IMR-90 (cell line): ENCODE measurements at regions not wholly inside any gene's neighbourhood (a gene's known extent, or its start where the extent isn't known, plus 50 kb on each side); places are given as distances from the start of the nearest gene placed in this dataset.

Experiments used
- ATAC-seq: fragments of 200-7000 bp; cut with Tn5 transposase; 2 replicates; pipeline ENCODE4 v1.9.1; 2020; ENCODE audit warnings: low read depth, mild to moderate bottlenecking, moderate library complexity
- BruUV-seq: library from RNA; stranded (reverse); fragments of 400-500 nt; replicated peaks from 2 replicates; lab custom pipeline; 2021; lab: Mats Ljungman, UMichigan
- CTCF ChIA-PET: fragments of 300-600 bp; formaldehyde crosslinking; extraction: SDS; loops from one replicate; lab custom pipeline; 2021; ENCODE audit warnings: antibody characterized with exemption; lab: Yijun Ruan, JAX
- POLR2A ChIA-PET: fragments of 300-600 bp; sonication (Branson Sonifier 250); formaldehyde crosslinking; loops from one replicate; lab custom pipeline; 2022; ENCODE audit warnings: antibody characterized with exemption; ENCODE audit not compliant: unreplicated experiment; lab: Charles Lee
- DNase-seq: peaks from one replicate; pipeline ENCODE4 v3.0.0; 2013
- H2AFZ ChIP-seq: replicated peaks from 2 replicates; pipeline ENCODE3; 2013; ENCODE audit warnings: low read length, mild to moderate bottlenecking; ENCODE audit not compliant: poor library complexity
- H2AK5ac ChIP-seq: 2 replicates; pipeline ENCODE4 v1.6.1; 2013; ENCODE audit warnings: low read depth, low read length, inconsistent platforms
- H2AK9ac ChIP-seq: replicated peaks from 2 replicates; pipeline ENCODE3; 2013; ENCODE audit warnings: mild to moderate bottlenecking, low read depth, low read length, moderate library complexity; ENCODE audit not compliant: poor library complexity
- H2BK120ac ChIP-seq: 2 replicates; pipeline ENCODE4 v1.6.1; 2013; ENCODE audit warnings: low read depth, low read length, inconsistent platforms
- H2BK15ac ChIP-seq: 3 replicates; pipeline ENCODE4 v1.6.1; 2013; ENCODE audit warnings: low read depth, low read length, inconsistent platforms
- H2BK20ac ChIP-seq: 2 replicates; pipeline ENCODE4 v1.6.1; 2013; ENCODE audit warnings: low read depth, mild to moderate bottlenecking, inconsistent platforms, low read length, moderate library complexity
- H2BK5ac ChIP-seq: 2 replicates; pipeline ENCODE4 v1.6.1; 2013; ENCODE audit warnings: mild to moderate bottlenecking, low read depth, low read length, inconsistent platforms; ENCODE audit not compliant: poor library complexity, severe bottlenecking
- H3K14ac ChIP-seq: replicated peaks from 2 replicates; pipeline ENCODE4 v1.6.1; 2013; ENCODE audit warnings: low read depth, low read length, inconsistent platforms
- H3K18ac ChIP-seq: 2 replicates; pipeline ENCODE4 v1.6.1; 2013; ENCODE audit warnings: low read depth, low read length, control low read depth
- H3K23ac ChIP-seq: 2 replicates; pipeline ENCODE4 v1.6.1; 2013; ENCODE audit warnings: low read depth, low read length, inconsistent platforms
- H3K27ac ChIP-seq: 2 replicates; pipeline ENCODE4 v1.5.1; 2013; ENCODE audit warnings: mild to moderate bottlenecking, control low read depth, low read length; ENCODE audit not compliant: insufficient read depth
- H3K27me3 ChIP-seq: 2 replicates; pipeline ENCODE4 v1.6.1; 2013; ENCODE audit warnings: low read length; ENCODE audit not compliant: control insufficient read depth, insufficient read depth
- H3K36me3 ChIP-seq: 2 replicates; pipeline ENCODE4 v1.6.1; 2013; ENCODE audit warnings: low read length, mixed read lengths; ENCODE audit not compliant: control insufficient read depth, insufficient read depth
- H3K4ac ChIP-seq: 2 replicates; pipeline ENCODE4 v1.6.1; 2013; ENCODE audit warnings: low read depth, low read length, inconsistent platforms
- H3K4me1 ChIP-seq: 2 replicates; pipeline ENCODE4 v1.6.1; 2013; ENCODE audit warnings: low read length, mixed read lengths; ENCODE audit not compliant: control insufficient read depth, insufficient read depth
- H3K4me2 ChIP-seq: 2 replicates; pipeline ENCODE4 v1.6.1; 2013; ENCODE audit warnings: low read depth, mild to moderate bottlenecking, control low read depth, low read length, moderate library complexity
- H3K4me3 ChIP-seq: 2 replicates; pipeline ENCODE4 v1.5.1; 2013; ENCODE audit warnings: low read depth, mild to moderate bottlenecking, control low read depth, low read length, moderate library complexity; ENCODE audit not compliant: insufficient read depth
- H3K56ac ChIP-seq: 2 replicates; pipeline ENCODE4 v1.6.1; 2013; ENCODE audit warnings: low read length, inconsistent platforms; ENCODE audit not compliant: insufficient read depth; ENCODE audit errors: extremely low read depth
- H3K79me1 ChIP-seq, 2 experiments: 2 replicates each; pipeline ENCODE4 v1.6.1; 2013; ENCODE audit warnings: low read length in 2 of 2, inconsistent platforms in 1 of 2, low read depth in 1 of 2
- H3K9ac ChIP-seq: 2 replicates; pipeline ENCODE4 v1.6.1; 2013; ENCODE audit warnings: low read depth, low read length, control low read depth
- H3K9me1 ChIP-seq: 2 replicates; pipeline ENCODE4 v1.6.1; 2013; ENCODE audit warnings: low read length, inconsistent platforms; ENCODE audit not compliant: insufficient read depth
- H3K9me3 ChIP-seq: 2 replicates; pipeline ENCODE4 v1.6.1; 2013; ENCODE audit warnings: low read length; ENCODE audit not compliant: control insufficient read depth, insufficient read depth
- H4K20me1 ChIP-seq: 2 replicates; pipeline ENCODE4 v1.6.1; 2013; ENCODE audit warnings: low read length, inconsistent platforms; ENCODE audit not compliant: insufficient read depth
- H4K5ac ChIP-seq: 2 replicates; pipeline ENCODE4 v1.6.1; 2013; ENCODE audit warnings: mild to moderate bottlenecking, low read depth, low read length, control low read depth
- H4K8ac ChIP-seq, 2 experiments: 2 replicates each; pipeline ENCODE4 v1.6.1; 2013; ENCODE audit warnings: low read depth in 2 of 2, low read length in 2 of 2, control low read depth in 1 of 2, inconsistent platforms in 1 of 2
- H4K91ac ChIP-seq: 2 replicates; pipeline ENCODE4 v1.6.1; 2013; ENCODE audit warnings: low read depth, low read length, inconsistent platforms; ENCODE audit not compliant: insufficient read depth
- BHLHE40 ChIP-seq: fragments of 150-350 bp; IDR thresholded peaks from 2 replicates; pipeline ENCODE4 v1.6.1; 2016; ENCODE audit warnings: mild to moderate bottlenecking, low read depth, low read length
- CEBPB ChIP-seq: IDR thresholded peaks from 2 replicates; pipeline ENCODE4 v1.6.1; 2012; ENCODE audit warnings: low read depth, low read length, improper control_type of control experiment
- CHD1 ChIP-seq: IDR thresholded peaks from 2 replicates; pipeline ENCODE4 v1.6.1; 2012; ENCODE audit warnings: low read depth, low read length, improper control_type of control experiment
- CTCF ChIP-seq: conservative IDR thresholded peaks from 2 replicates; pipeline ENCODE4 v1.5.1; 2012; ENCODE audit warnings: mild to moderate bottlenecking, low read depth, low read length, improper control_type of control experiment
- ELK1 ChIP-seq: fragments of 150-350 bp; IDR thresholded peaks from 2 replicates; pipeline ENCODE4 v1.6.1; 2016; ENCODE audit warnings: low read depth, mild to moderate bottlenecking, low read length, moderate library complexity, borderline replicate concordance
- FOS ChIP-seq: fragments of 150-350 bp; IDR thresholded peaks from 2 replicates; pipeline ENCODE4 v1.6.1; 2016; ENCODE audit warnings: low read depth, low read length
- MAFK ChIP-seq: IDR thresholded peaks from 2 replicates; pipeline ENCODE4 v1.6.1; 2012; ENCODE audit warnings: low read depth, low read length, improper control_type of control experiment
- MAZ ChIP-seq: IDR thresholded peaks from 2 replicates; pipeline ENCODE4 v1.6.1; 2012; ENCODE audit warnings: low read depth, mild to moderate bottlenecking, low read length, improper control_type of control experiment, moderate library complexity, borderline replicate concordance
- MXI1 ChIP-seq: IDR thresholded peaks from 2 replicates; pipeline ENCODE4 v1.6.1; 2012; ENCODE audit warnings: low read depth, mild to moderate bottlenecking, low read length, moderate library complexity, borderline replicate concordance
- NFE2L2 ChIP-seq: fragments of 150-350 bp; IDR thresholded peaks from 2 replicates; pipeline ENCODE4 v1.6.1; 2016; ENCODE audit warnings: low read depth, mild to moderate bottlenecking, low read length
- POLR2A ChIP-seq: IDR thresholded peaks from 2 replicates; pipeline ENCODE4 v1.6.1; 2012; ENCODE audit warnings: mild to moderate bottlenecking, low read depth, low read length
- RAD21 ChIP-seq: IDR thresholded peaks from 2 replicates; pipeline ENCODE4 v1.6.1; 2012; ENCODE audit warnings: low read length, improper control_type of control experiment
- RCOR1 ChIP-seq: IDR thresholded peaks from 2 replicates; pipeline ENCODE4 v1.6.1; 2012; ENCODE audit warnings: mild to moderate bottlenecking, low read length, improper control_type of control experiment; ENCODE audit not compliant: insufficient replicate concordance
- RFX5 ChIP-seq: IDR thresholded peaks from 2 replicates; pipeline ENCODE4 v1.8.0; 2012; ENCODE audit warnings: low read depth, mild to moderate bottlenecking, low read length, moderate library complexity
- SMC3 ChIP-seq: fragments of 150-350 bp; IDR thresholded peaks from 2 replicates; pipeline ENCODE4 v1.6.1; 2016; ENCODE audit warnings: low read depth, mild to moderate bottlenecking, antibody characterized with exemption, low read length, moderate library complexity
- USF2 ChIP-seq: fragments of 150-350 bp; IDR thresholded peaks from 2 replicates; pipeline ENCODE4 v1.6.1; 2017; ENCODE audit warnings: mild to moderate bottlenecking, antibody characterized with exemption, low read length, low read depth
- WGBS, 2 experiments: methylation state at CpG; one replicate each; pipeline versions ENCODE4 v1.1.5 to v1.1.7; 2013; ENCODE audit warnings: missing lambda C conversion rate in 2 of 2; ENCODE audit not compliant: insufficient read length in 1 of 2; ENCODE audit errors: extremely low coverage in 2 of 2; 5-methylcytosine and 5-hydroxymethylcytosine counted together
- dilution Hi-C: fragments of 300-500 bp; cut with HindIII; formaldehyde crosslinking; loops from one replicate; pipeline ENCODE4 v1.14.3; 2018; ENCODE audit warnings: low sequenced_read_pairs; ENCODE audit not compliant: unreplicated experiment
- in situ Hi-C: fragments of 300-500 bp; cut with MboI; formaldehyde crosslinking; loops from 3 replicates; pipeline ENCODE4 v1.14.3; 2019; ENCODE audit warnings: low sequenced_read_pairs, inconsistent platforms, mixed read lengths
- intact Hi-C: fragments of 100-400 bp; cut with micrococcal nuclease; formaldehyde crosslinking; loops from 2 replicates; pipeline ENCODE4 v1.10.0; 2022

- no peak overlapping the region for H3K14ac ChIP-seq
- intact Hi-C loops (no loop called here), in situ Hi-C loops (no loop called here), dilution Hi-C loops (no loop called here)
- no peaks in the 10 kb centered on the region for H3K9me1 ChIP-seq
- H3K79me1 ChIP-seq = no peaks in the 10 kb centered on the region
- H2AK5ac ChIP-seq = no peak overlapping the region
- H3K18ac ChIP-seq = no peak overlapping the region
- no peak overlapping the region for H2AFZ ChIP-seq
- H2BK120ac ChIP-seq = no peak overlapping the region
- POLR2A ChIA-PET = no interaction called here
- H3K4me1 ChIP-seq = no peaks in the 10 kb centered on the region
- H3K4ac ChIP-seq = no peak overlapping the region
- no peak overlapping the region for H3K56ac ChIP-seq
- no peak overlapping the region for H2BK20ac ChIP-seq
- H2BK5ac ChIP-seq = no peak overlapping the region
- H3K36me3 ChIP-seq = no peaks in the 10 kb centered on the region
- H4K8ac ChIP-seq = no peak overlapping the region
- CTCF ChIA-PET = no interaction called here
- H3K4me2 ChIP-seq = no peak overlapping the region
- H3K27ac ChIP-seq = no peak overlapping the region
- no peak overlapping the region for H3K23ac ChIP-seq
- 64% methylated on average over 2 of the region's 6 CpGs; no CpG with 5 or more reads in 1 of the 2 experiments for WGBS, 2 experiments
- H3K27me3 ChIP-seq = no peaks in the 10 kb centered on the region
- no peak for TF ChIP-seq NFE2L2
- TF ChIP-seq CTCF = no peak
- no peak for TF ChIP-seq RFX5
- TF ChIP-seq MXI1 = no peak
- TF ChIP-seq MAZ = no peak
- no peak for TF ChIP-seq POLR2A
- no peak for TF ChIP-seq BHLHE40
- TF ChIP-seq RAD21 = no peak
- no peak for TF ChIP-seq CEBPB
- TF ChIP-seq USF2 = no peak
- TF ChIP-seq MAFK = no peak
- TF ChIP-seq CHD1 = no peak
- TF ChIP-seq RCOR1 = no peak
- no peak for TF ChIP-seq SMC3
- TF ChIP-seq ELK1 = no peak
- TF ChIP-seq FOS = no peak
- BruUV-seq = no TSS peak
- no peak overlapping the region for H4K91ac ChIP-seq
- no peak overlapping the region for H3K4me3 ChIP-seq
- no peaks in the 10 kb centered on the region for H3K9me3 ChIP-seq
- no peak overlapping the region for H3K9ac ChIP-seq
- no peak overlapping the region for H2AK9ac ChIP-seq
- no peak overlapping the region for H4K5ac ChIP-seq
- no peak overlapping the region for H2BK15ac ChIP-seq
- no peaks in the 10 kb centered on the region for H4K20me1 ChIP-seq
- DNase-seq (no peak), ATAC-seq (no peak)
Measured at GRCh38 chr7:25469669-25470068, 241.4 kb upstream of the NPVF start.
